ENCODE measurements at regions not wholly inside any gene's neighbourhood (a gene's known extent, or its start where the extent isn't known, plus 50 kb on each side); places are given as distances from the start of the nearest gene placed in this dataset.
"Not testable (repeated sequence)": the region's sequence is repeated elsewhere in the genome, so short reads cannot be mapped to it uniquely, and the experiment has no call there.

- no peak for DNase-seq (ENCODE audit: low spot score)
These were observed 152.6 kb downstream of the CYB561 start for GRCh38 chr17:63293323-63294075.

- DNase-seq (ENCODE audit: low spot score): no peak
These were observed 151.3 kb downstream of the CYB561 start for GRCh38 chr17:63294776-63295175.

- no peak for DNase-seq (ENCODE audit: low spot score)
These were observed 150.8 kb downstream of the CYB561 start for GRCh38 chr17:63295288-63295687.

GRCh38 chr17:63295839-63296590 lies 150.1 kb downstream of the CYB561 start:
- DNase-seq (ENCODE audit: low spot score): no peak

GRCh38 chr17:63298916-63299315 lies 147.2 kb downstream of the CYB561 start:
- DNase-seq (ENCODE audit: low spot score): not testable (repeated sequence)

- no peak for DNase-seq (ENCODE audit: low spot score)
These were observed 141.3 kb downstream of the CYB561 start for GRCh38 chr17:63304704-63305261.

DNA sequence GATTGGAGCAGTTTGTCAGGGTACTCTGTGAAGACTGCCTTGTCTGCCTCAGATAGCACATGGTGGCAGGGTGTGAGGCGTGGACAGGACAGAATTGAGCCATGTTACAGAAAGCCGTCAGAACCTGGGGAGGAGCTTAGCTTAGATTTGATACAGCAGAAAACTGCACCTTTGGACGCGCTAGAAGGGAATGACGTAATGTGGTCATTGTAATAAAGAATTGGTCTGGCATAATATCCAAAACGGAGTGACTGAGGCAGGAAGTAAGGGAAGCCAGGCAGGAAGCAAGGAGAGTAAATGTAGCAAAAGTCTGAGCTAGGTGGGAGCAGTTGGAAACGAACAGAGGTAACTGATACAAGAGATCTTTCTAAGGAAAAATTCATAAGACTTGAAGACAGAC lies 140.2 kb downstream of the CYB561 start:
- no peak for DNase-seq (ENCODE audit: low spot score)

DNA sequence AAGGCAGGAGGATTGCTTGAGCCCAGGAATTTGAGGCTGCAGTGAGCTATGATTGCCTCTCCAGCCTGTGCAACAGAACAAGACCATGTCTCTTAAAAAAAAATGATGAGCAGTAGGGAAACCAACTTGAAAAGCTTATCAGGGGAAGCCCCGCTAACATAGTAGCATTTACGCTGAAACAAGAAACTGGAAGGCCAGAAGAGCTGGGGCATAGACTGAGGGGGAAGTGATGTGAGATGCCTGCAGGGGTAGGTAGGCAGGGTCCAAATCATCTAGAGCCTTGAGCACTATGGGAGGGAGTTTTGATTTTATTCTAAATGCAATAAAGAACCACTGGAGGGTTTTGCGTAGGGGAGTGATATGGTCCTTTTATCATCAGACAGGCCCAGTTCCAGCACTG lies 139.3 kb downstream of the CYB561 start:
- DNase-seq (ENCODE audit: low spot score): no peak

DNA sequence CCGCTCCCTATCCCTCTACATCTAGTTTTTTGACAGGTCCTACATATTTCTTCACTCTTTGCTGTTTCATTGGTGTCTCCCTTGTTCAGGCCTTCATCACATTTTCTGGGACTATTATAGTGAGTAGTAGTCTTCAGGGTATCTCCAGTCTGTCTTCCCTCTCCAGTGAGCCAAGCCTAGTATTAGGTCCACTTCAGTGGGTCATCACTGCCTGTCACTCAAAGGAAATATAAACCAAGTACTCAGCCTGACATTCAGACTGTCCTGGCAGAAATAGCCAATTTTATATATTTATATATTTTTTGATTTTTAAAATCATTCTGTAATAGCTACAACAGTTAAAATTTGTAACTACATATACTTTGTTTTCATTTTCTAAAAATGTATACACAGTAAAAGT lies 137.8 kb downstream of the CYB561 start:
- DNase-seq (ENCODE audit: low spot score): no peak

- DNase-seq (ENCODE audit: low spot score): no peak
These were observed 137.1 kb downstream of the CYB561 start for GRCh38 chr17:63309021-63309420.

DNA sequence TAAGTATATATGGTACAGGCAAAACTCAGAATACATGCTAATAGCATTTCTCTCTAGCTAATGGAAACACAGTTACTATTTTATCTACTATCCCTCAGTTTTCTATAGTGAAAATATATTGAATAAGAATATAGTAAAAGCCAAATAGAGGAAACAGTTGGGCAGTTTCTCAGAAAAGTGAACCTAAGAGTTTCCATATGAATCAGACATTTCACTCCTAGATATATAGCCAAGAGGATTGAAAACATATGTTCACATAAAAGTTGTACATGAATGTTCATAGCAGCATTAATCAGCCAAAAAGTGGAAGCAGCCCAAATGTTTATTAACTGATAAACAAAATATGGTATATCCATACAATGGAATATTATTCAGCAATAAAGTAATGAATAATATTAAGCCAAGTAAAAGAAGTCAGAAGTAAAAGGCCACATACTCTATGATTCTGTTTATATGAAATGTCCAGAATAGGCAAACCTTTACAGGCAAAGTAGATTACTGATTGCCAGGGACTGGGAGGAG lies 134.6 kb downstream of the CYB561 start:
- no peak for DNase-seq (ENCODE audit: low spot score)

DNA sequence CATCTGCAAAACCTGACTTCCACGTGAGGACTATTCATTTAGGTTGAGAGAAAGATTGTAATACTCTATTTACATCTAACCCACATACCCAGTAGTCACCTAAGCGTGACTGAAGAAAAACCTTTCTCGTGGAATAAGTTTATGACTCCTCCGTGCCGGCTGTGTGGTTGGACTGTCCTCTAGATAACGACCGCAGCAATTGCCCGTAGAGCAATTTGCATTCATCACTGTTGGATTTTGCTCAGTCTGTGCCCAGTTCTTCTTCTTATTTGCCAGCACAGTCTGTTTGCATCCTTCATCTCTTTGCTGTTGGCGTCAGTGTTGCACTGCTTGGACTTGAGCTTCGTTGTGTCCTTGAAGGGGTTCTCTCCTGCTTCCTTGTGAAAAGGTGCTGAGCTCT lies 131.3 kb downstream of the CYB561 start:
- DNase-seq (ENCODE audit: low spot score): no peak

GRCh38 chr17:63316100-63316499 lies 130.0 kb downstream of the CYB561 start:
- no peak for DNase-seq (ENCODE audit: low spot score)

DNA sequence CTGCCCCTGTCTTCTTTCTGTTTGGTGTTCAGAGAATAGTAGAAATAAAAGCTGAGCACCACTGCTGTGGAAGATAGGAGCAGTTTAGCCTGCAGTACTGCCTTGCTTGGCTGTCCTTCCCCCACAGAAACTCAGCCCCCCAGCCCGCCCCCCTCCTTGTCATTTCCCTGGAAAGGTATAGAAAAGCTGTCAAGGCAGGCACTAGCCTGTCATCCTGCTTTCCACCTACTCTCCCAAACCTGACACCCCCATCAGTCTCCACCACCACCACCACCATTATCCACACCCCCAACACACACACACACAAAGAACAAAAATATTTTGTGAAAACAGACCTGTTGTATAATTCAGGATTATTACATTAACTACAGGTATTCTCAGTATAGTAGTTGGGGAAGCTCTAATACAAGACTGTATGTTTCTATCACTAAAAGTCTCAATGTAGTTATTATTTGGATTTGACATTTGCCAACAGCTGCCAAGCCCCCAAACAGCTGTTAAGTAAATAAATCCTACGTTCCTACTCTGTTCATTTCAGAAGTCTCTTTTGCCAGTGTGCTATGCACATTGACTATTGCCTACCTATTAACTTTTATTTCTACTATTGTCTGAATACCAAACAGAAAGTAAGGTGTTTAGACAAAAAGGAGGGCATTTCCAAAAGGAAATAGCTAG lies 128.8 kb downstream of the CYB561 start:
- DNase-seq (ENCODE audit: low spot score): no peak

DNA sequence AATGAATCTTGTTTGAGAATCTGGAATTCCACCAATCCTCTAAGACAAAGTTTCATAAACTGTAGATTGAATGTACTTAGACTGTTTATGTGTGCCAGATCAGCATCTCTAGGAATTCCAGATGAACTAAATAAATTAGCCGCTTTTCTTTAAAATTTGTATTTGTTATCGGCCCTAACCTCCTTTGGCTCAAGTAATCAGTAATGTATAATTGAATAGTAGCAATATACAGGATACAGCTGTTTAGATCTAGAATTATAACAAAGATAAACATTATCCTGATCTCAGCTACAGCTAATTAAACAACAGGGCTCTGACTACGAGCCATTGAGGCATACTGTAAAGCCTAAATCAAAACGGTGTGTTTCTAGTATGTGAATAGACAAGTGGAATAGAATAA lies 120.3 kb downstream of the CYB561 start:
- DNase-seq (ENCODE audit: low spot score): no peak

- DNase-seq (ENCODE audit: low spot score): no peak
These were observed 116.2 kb downstream of the CYB561 start for GRCh38 chr17:63329876-63330275.

DNA sequence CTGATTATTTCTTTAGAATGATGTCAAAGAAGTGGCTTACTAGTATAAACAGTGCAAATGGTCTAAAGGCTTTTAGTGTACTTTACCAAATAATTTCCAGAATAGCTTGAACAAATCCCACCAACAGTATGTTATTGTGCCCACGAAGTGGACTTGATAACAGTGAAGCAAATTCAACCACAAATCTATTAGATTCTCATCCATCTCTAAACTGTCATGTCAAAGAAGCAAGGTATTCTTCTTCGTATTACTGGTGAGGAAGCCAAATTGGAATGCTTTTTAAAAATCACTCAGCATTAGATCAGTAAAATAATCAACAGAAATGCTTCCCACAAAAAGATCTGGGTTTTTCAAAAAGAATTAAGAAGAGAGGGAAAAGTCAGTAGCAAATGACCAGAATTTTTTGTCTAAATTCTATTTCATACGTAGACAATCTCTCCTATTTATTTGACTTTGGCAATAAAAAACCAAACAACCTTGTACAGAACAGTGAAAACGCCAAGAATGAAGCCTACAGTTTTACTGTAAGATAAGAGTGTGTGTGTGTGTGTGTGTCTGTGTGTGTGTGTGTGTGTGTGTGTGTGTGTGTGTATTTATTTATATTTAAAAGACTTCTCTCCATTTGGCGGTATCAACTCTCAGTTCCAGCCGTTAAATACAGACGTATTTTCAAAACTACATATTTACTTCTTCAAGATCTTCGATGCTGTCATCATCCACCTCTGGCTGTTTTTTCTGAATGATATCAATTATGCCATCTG lies 114.6 kb downstream of the CYB561 start:
- no peak for DNase-seq (ENCODE audit: low spot score)

DNA sequence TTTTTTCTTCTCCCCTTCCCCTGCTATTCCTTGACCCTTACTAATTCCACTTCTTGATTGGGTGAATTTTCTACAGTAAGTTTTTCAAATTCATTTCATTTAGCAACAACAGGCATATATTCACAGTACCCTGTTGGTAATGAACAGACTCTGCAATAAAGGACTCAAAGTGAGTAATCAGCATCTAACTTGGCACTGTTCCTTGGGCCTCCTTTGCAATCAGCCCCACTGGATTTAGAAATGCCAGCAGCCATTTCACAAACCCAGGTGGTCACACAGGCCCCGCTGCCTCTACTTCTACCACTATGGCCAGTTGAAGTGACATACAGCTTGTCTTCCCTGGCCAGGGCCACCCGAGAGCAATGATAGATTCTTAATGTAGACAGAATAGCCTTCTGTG lies 113.8 kb downstream of the CYB561 start:
- DNase-seq (ENCODE audit: low spot score): no peak

- DNase-seq (ENCODE audit: low spot score): no peak
These were observed 112.2 kb downstream of the CYB561 start for GRCh38 chr17:63333869-63334268.

- no peak for DNase-seq (ENCODE audit: low spot score)
These were observed 110.3 kb downstream of the CYB561 start for GRCh38 chr17:63335831-63336230.

DNA sequence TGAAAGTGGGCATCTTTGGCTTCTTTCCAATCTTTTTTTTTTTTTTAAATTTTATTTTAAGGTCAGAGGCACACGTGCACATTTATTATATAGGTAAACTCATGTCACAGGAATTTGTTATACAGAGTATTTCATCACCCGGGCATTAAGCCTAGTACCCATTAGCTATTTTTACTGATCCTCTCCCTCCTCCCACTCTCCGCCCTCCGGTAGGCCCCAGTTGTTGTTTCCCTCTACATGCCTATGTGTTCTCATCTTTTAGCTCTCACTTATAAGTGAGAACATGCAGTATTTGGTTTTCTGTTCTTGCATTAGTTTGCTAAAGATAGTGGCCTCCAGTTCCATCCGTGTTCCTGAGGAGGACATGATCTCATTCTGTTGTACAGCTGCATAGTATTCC lies 108.5 kb downstream of the CYB561 start:
- DNase-seq (ENCODE audit: low spot score): no peak

DNA sequence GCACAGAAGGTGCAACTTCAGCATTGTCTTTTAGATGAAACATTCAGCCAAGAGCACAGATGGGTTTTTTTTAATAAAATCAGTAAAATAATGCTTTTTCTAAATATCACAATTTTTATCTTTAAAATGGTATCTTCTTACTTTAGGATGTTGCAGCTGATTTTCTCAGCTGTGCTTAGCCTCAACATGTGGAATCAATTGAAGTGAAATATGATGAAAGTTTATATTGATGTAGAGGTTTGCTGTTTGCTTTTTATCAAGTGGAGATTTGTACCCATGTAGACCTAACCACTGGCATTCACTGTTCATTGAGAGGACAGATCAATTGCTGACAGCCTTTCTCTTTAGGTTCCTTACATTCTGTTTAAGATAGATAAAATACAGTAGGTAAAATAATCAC lies 107.8 kb downstream of the CYB561 start:
- no peak for DNase-seq (ENCODE audit: low spot score)

Measured in HuH-7 (cell line).